ENCODE measurements at regions not wholly inside any gene's neighbourhood (a gene's known extent, or its start where the extent isn't known, plus 50 kb on each side); places are given as distances from the start of the nearest gene placed in this dataset.

GRCh38 chr16:17567455-17567854 is 96.7 kb upstream of the XYLT1 start:
- in situ Hi-C loops (cut with HindIII; ENCODE audit: low sequenced_read_pairs) = no loop called here
- no peak overlapping the region for H3K4me3 ChIP-seq (ENCODE audit: low read depth, low read length)
- no peak for DNase-seq (ENCODE audit: low read depth)
- no peak for TF ChIP-seq CTCF (IDR thresholded peaks at IDR 0.05; ENCODE audit: low read depth, low read length, missing control alignments)

- TF ChIP-seq CTCF (IDR thresholded peaks at IDR 0.05; ENCODE audit: low read depth, low read length, missing control alignments) = no peak
- no peak for DNase-seq (ENCODE audit: low read depth)
- no peak overlapping the region for H3K4me3 ChIP-seq (ENCODE audit: low read depth, low read length)
- in situ Hi-C loops (cut with HindIII; ENCODE audit: low sequenced_read_pairs) = no loop called here
These were observed 96.1 kb upstream of the XYLT1 start for GRCh38 chr16:17566656-17567450.

GRCh38 chr16:17566075-17566474 is 95.3 kb upstream of the XYLT1 start:
- in situ Hi-C loops (cut with HindIII; ENCODE audit: low sequenced_read_pairs) = no loop called here
- no peak for TF ChIP-seq CTCF (IDR thresholded peaks at IDR 0.05; ENCODE audit: low read depth, low read length, missing control alignments)
- no peak for DNase-seq (ENCODE audit: low read depth)
- no peak overlapping the region for H3K4me3 ChIP-seq (ENCODE audit: low read depth, low read length)

GRCh38 chr16:17565605-17566004 is 94.8 kb upstream of the XYLT1 start:
- TF ChIP-seq CTCF (IDR thresholded peaks at IDR 0.05; ENCODE audit: low read depth, low read length, missing control alignments) = no peak
- no peak for DNase-seq (ENCODE audit: low read depth)
- H3K4me3 ChIP-seq (ENCODE audit: low read depth, low read length) = no peak overlapping the region
- in situ Hi-C loops (cut with HindIII; ENCODE audit: low sequenced_read_pairs) = no loop called here

- in situ Hi-C loops (cut with HindIII; ENCODE audit: low sequenced_read_pairs) = no loop called here
- H3K4me3 ChIP-seq (ENCODE audit: low read depth, low read length) = no peak overlapping the region
- DNase-seq (ENCODE audit: low read depth) = no peak
- no peak for TF ChIP-seq CTCF (IDR thresholded peaks at IDR 0.05; ENCODE audit: low read depth, low read length, missing control alignments)
These were observed 94.1 kb upstream of the XYLT1 start for GRCh38 chr16:17564856-17565255.

GRCh38 chr16:17563323-17564091 is 92.7 kb upstream of the XYLT1 start:
- no peak for DNase-seq (ENCODE audit: low read depth)
- in situ Hi-C loops (cut with HindIII; ENCODE audit: low sequenced_read_pairs) = no loop called here
- TF ChIP-seq CTCF (IDR thresholded peaks at IDR 0.05; ENCODE audit: low read depth, low read length, missing control alignments) = no peak
- H3K4me3 ChIP-seq (ENCODE audit: low read depth, low read length) = no peak overlapping the region

Measured in astrocyte of the cerebellum (primary cell).